Neuronal stem cell (in vitro differentiated cells): ENCODE measurements at regions not wholly inside any gene's neighbourhood (a gene's known extent, or its start where the extent isn't known, plus 50 kb on each side); places are given as distances from the start of the nearest gene placed in this dataset.

Experiments used
- DNase-seq: peaks from one replicate; pipeline ENCODE4 v3.0.0-alpha.2; 2013; ENCODE audit warnings: low spot score
- H2AFZ ChIP-seq: one replicate; pipeline ENCODE4 v1.6.1; 2013; ENCODE audit warnings: mild to moderate bottlenecking, low read length, inconsistent platforms
- H2AK5ac ChIP-seq: 2 replicates; pipeline ENCODE4 v1.6.1; 2013; ENCODE audit warnings: low read depth, mild to moderate bottlenecking, inconsistent platforms, low read length, moderate library complexity, mixed read lengths
- H2BK120ac ChIP-seq: 2 replicates; pipeline ENCODE4 v1.6.1; 2013; ENCODE audit warnings: low read depth, mild to moderate bottlenecking, inconsistent platforms, low read length, moderate library complexity, mixed read lengths
- H2BK12ac ChIP-seq: one replicate; pipeline ENCODE4 v1.6.1; 2013; ENCODE audit warnings: low read length, inconsistent platforms
- H2BK15ac ChIP-seq: 2 replicates; pipeline ENCODE4 v1.6.1; 2013; ENCODE audit warnings: mild to moderate bottlenecking, low read length, inconsistent platforms, mixed read lengths
- H2BK5ac ChIP-seq: one replicate; pipeline ENCODE4 v1.6.1; 2013; ENCODE audit warnings: inconsistent platforms, mild to moderate bottlenecking, low read length, moderate library complexity
- H3K14ac ChIP-seq: one replicate; pipeline ENCODE4 v1.6.1; 2013; ENCODE audit warnings: low read length, inconsistent platforms
- H3K18ac ChIP-seq: 2 replicates; pipeline ENCODE4 v1.6.1; 2013; ENCODE audit warnings: low read length, inconsistent platforms
- H3K23ac ChIP-seq: 2 replicates; pipeline ENCODE4 v1.6.1; 2013; ENCODE audit warnings: low read depth, mild to moderate bottlenecking, mixed read lengths, low read length, inconsistent platforms; ENCODE audit not compliant: poor library complexity
- H3K27ac ChIP-seq: replicated peaks from 3 replicates; pipeline ENCODE4 v1.5.1; 2013; ENCODE audit warnings: low read length, inconsistent platforms
- H3K27me3 ChIP-seq, 3 experiments: 2 replicates each; pipeline ENCODE4 v1.6.1; 2013; ENCODE audit warnings: low read length in 3 of 3, mild to moderate bottlenecking in 2 of 3, inconsistent platforms in 1 of 3, low read depth in 1 of 3, mixed read lengths in 1 of 3, moderate library complexity in 1 of 3; ENCODE audit not compliant: control insufficient read depth in 3 of 3, insufficient read depth in 3 of 3
- H3K36me3 ChIP-seq, 2 donors: replicated peaks in 1 of 2; 2 replicates each; pipeline ENCODE4 v1.6.1; 2013; ENCODE audit warnings: low read length in 2 of 2; ENCODE audit not compliant: control insufficient read depth in 2 of 2, insufficient read depth in 2 of 2
- H3K4ac ChIP-seq: 2 replicates; pipeline ENCODE4 v1.6.1; 2013; ENCODE audit warnings: inconsistent platforms, mild to moderate bottlenecking, low read length, moderate library complexity
- H3K4me1 ChIP-seq, 2 donors: 1 replicate in 1 of 2; 2 replicates in 1 of 2; pipeline ENCODE4 v1.6.1; 2013; ENCODE audit warnings: low read length in 2 of 2, low read depth in 1 of 2; ENCODE audit not compliant: control insufficient read depth in 2 of 2, insufficient read depth in 1 of 2
- H3K4me2 ChIP-seq: one replicate; pipeline ENCODE4 v1.6.1; 2013; ENCODE audit warnings: mild to moderate bottlenecking, low read length, inconsistent platforms; ENCODE audit not compliant: insufficient read depth, poor library complexity, severe bottlenecking
- H3K4me3 ChIP-seq, 2 donors: 2 replicates each; pipeline ENCODE4 v1.5.1; 2013; ENCODE audit warnings: low read length in 2 of 2, mild to moderate bottlenecking in 2 of 2, inconsistent platforms in 1 of 2, moderate library complexity in 1 of 2
- H3K79me1 ChIP-seq: one replicate; pipeline ENCODE4 v1.6.1; 2013; ENCODE audit warnings: low read depth, mild to moderate bottlenecking, inconsistent platforms, low read length, moderate library complexity
- H3K9ac ChIP-seq: one replicate; pipeline ENCODE4 v1.6.1; 2013; ENCODE audit warnings: mild to moderate bottlenecking, low read depth, low read length, inconsistent platforms; ENCODE audit not compliant: poor library complexity
- H3K9me3 ChIP-seq, 2 donors: replicated peaks in 1 of 2; 2 replicates each; pipeline versions ENCODE3 to v1.6.1; 2013; ENCODE audit warnings: low read length in 2 of 2, mild to moderate bottlenecking in 2 of 2, inconsistent platforms in 1 of 2, low read depth in 1 of 2, mixed read lengths in 1 of 2, moderate library complexity in 1 of 2; ENCODE audit not compliant: control insufficient read depth in 2 of 2, insufficient read depth in 1 of 2
- H4K8ac ChIP-seq: one replicate; pipeline ENCODE4 v1.6.1; 2013; ENCODE audit warnings: low read depth, mild to moderate bottlenecking, inconsistent platforms, low read length, moderate library complexity
- H4K91ac ChIP-seq: one replicate; pipeline ENCODE4 v1.6.1; 2013; ENCODE audit warnings: low read length, low read depth, mild to moderate bottlenecking, inconsistent platforms; ENCODE audit not compliant: poor library complexity
- WGBS, 2 donors: extraction: QIAGEN DNeasy Blood & Tissue Kit; methylation state at CpG; one replicate each; pipeline ENCODE4 v1.1.7; 2013; ENCODE audit warnings: missing lambda C conversion rate in 2 of 2, mixed read lengths in 1 of 2; ENCODE audit not compliant: insufficient read length in 2 of 2, insufficient replicate concordance in 1 of 2; ENCODE audit errors: extremely low coverage in 2 of 2; 5-methylcytosine and 5-hydroxymethylcytosine counted together

DNA sequence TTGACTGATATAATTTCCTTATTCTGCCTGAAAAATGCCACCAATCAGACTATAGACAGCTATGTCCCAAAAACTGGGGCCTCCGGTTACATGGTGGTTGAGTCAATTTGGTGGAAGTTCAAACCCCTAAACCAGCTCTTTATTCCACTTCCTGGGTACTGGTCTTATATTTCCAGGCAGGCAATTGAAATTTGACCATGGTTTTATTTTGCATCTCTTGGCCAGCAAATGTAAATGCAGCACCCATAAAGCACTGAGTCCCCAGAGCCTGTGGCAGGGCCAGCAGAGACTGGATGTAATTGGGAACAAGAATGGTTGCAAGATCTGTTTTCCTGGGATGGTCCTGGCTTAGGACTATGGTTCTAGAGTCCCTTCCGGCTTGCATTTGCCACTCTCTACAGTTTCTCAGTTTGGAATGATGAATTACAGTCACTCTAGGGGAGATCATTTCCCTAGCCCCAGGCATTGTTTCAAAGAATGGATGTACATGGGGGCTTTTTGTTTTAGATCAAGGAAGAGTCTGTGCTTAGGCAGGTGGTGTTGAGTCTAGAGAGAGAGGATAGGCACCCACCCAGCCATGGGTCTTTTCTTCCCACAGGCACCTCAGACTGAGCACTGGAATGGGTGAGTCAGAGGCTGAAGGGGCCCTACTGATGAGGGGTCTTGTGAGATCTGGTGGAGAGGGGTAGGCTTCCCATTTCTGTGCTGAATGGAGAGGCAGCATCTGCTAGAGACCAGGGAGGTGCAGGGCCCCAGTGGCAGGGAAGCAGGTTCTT, 108.4 kb upstream of the CDC42EP3 start:
- Histone ChIP-seq H2AK5ac (no peak overlapping the region), H3K27ac (no peak overlapping the region)

DNA sequence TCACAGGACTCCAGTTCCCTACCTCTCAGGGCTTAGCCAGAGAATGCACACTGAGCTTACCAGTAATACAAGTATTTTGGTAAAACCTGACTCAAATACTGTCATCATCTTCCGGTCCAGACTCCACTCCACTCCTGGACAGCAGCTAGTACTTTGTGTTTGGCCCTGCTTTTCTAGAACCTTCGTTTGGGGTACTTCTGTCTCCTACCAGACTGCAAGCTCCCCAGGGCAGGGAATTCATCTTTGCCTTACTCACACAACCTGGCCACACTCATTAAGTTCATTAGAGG, 108.9 kb upstream of the CDC42EP3 start:
- H3K9me3 ChIP-seq: no peaks in the 10 kb centered on the region
- H3K27ac ChIP-seq: no peak overlapping the region
- no peaks in the 10 kb centered on the region for H3K79me1 ChIP-seq
- no peaks in the 10 kb centered on the region for H3K36me3 ChIP-seq
- H3K18ac ChIP-seq: no peak overlapping the region
- H2AFZ ChIP-seq: no peak overlapping the region
- H4K91ac ChIP-seq: no peak overlapping the region
- WGBS, 2 donors: no CpG with 5 or more reads among the region's 2 CpGs
- H3K9ac ChIP-seq: no peak overlapping the region
- no peaks in the 10 kb centered on the region for H3K27me3 ChIP-seq
- no peak overlapping the region for H3K4me2 ChIP-seq
- H4K8ac ChIP-seq: no peak overlapping the region
- no peak overlapping the region for H3K4me3 ChIP-seq
- H2BK5ac ChIP-seq: no peak overlapping the region
- DNase-seq: no peak
- no peak overlapping the region for H2BK12ac ChIP-seq
- H3K14ac ChIP-seq: no peak overlapping the region
- H2BK15ac ChIP-seq: no peak overlapping the region
- H3K4ac ChIP-seq: no peak overlapping the region
- no peak overlapping the region for H2AK5ac ChIP-seq
- no peak overlapping the region for H3K23ac ChIP-seq
- no peaks in the 10 kb centered on the region for H3K4me1 ChIP-seq
- H2BK120ac ChIP-seq: no peak overlapping the region

More for the DNA sequence above, 108.4 kb upstream of the CDC42EP3 start:
- Histone ChIP-seq H3K4me2 (no peak overlapping the region), H3K14ac (no peak overlapping the region), H3K79me1 (no peaks in the 10 kb centered on the region), H3K4ac (no peak overlapping the region), H2BK5ac (no peak overlapping the region), H3K4me1 (no peaks in the 10 kb centered on the region), H3K9me3 (no peaks in the 10 kb centered on the region), H3K9ac (no peak overlapping the region), H4K91ac (no peak overlapping the region), H2BK12ac (no peak overlapping the region), H2BK15ac (no peak overlapping the region), H2BK120ac (no peak overlapping the region), H3K23ac (no peak overlapping the region), H4K8ac (no peak overlapping the region), H2AFZ (no peak overlapping the region), H3K27me3 (no peaks in the 10 kb centered on the region), H3K18ac (no peak overlapping the region), H3K36me3 (no peaks in the 10 kb centered on the region), H3K4me3 (no peak overlapping the region)
- DNase-seq: no peak
- no CpG with 5 or more reads among the region's 2 CpGs for WGBS, 2 donors

DNA sequence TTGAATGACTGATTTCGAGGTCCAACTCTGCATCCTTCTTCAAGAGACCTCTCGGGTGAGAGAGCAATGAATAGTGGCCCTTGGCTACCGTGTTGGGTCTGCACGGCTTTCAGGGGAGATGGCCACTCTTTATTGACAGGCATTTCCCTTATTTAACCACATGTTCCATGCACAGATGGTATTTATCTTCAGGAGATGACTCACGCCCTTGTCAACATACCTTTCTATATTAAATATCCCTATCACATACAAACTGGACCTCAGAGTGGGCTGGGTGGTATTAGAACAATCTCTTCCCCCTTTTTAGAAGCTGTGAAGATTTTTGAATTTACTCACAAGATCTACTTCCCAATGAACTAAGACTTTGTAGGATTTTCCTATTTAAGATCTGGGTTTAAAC, 109.6 kb upstream of the CDC42EP3 start:
- H3K9ac ChIP-seq: no peak overlapping the region
- no peaks in the 10 kb centered on the region for H3K27me3 ChIP-seq
- no peak for DNase-seq
- H3K27ac ChIP-seq: no peak overlapping the region
- no peak overlapping the region for H3K4ac ChIP-seq
- no peak overlapping the region for H4K8ac ChIP-seq
- no peak overlapping the region for H3K4me2 ChIP-seq
- H4K91ac ChIP-seq: no peak overlapping the region
- no peak overlapping the region for H2BK5ac ChIP-seq
- no peak overlapping the region for H3K4me3 ChIP-seq
- H3K14ac ChIP-seq: no peak overlapping the region
- no peaks in the 10 kb centered on the region for H3K4me1 ChIP-seq
- H2BK120ac ChIP-seq: no peak overlapping the region
- H3K23ac ChIP-seq: no peak overlapping the region
- no CpG with 5 or more reads among the region's 5 CpGs for WGBS, 2 donors
- no peaks in the 10 kb centered on the region for H3K36me3 ChIP-seq
- no peak overlapping the region for H2BK15ac ChIP-seq
- H3K79me1 ChIP-seq: no peaks in the 10 kb centered on the region
- no peak overlapping the region for H3K18ac ChIP-seq
- no peak overlapping the region for H2AFZ ChIP-seq
- H3K9me3 ChIP-seq: no peaks in the 10 kb centered on the region
- no peak overlapping the region for H2AK5ac ChIP-seq
- no peak overlapping the region for H2BK12ac ChIP-seq

DNA sequence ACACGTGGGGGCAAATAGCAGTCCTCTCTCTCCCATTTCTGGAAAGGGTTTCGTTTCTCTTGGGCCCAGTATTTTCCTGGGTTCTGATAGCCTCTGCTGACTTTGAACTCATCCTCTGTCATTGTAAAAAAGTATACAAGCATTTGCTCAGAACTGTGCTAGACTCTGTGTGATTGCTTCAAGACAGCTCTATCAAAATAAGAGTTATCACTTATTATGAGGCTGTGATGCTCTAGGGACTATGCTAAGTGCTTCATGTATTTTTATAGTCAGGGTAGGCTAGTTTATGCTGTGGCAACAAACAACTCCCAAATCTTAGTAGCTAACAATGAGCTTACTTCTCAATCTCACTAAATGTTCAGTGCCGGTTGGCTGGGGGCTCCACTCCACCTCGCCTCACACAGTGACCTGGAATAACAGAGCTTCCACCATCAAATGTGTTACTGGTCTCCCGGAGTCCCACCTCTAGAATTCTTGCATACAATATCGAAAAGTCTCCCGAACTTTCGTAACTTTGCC, 110.8 kb upstream of the CDC42EP3 start:
- H3K9ac ChIP-seq: no peak overlapping the region
- no peak overlapping the region for H2BK15ac ChIP-seq
- no peak overlapping the region for H2BK5ac ChIP-seq
- no peak overlapping the region for H2BK120ac ChIP-seq
- no peaks in the 10 kb centered on the region for H3K9me3 ChIP-seq
- no peak overlapping the region for H3K27ac ChIP-seq
- no peak overlapping the region for H2BK12ac ChIP-seq
- no peak overlapping the region for H4K8ac ChIP-seq
- WGBS, 2 donors: no CpG with 5 or more reads among the region's 8 CpGs
- H2AK5ac ChIP-seq: no peak overlapping the region
- no peak overlapping the region for H2AFZ ChIP-seq
- no peak overlapping the region for H4K91ac ChIP-seq
- no peaks in the 10 kb centered on the region for H3K36me3 ChIP-seq
- no peak overlapping the region for H3K14ac ChIP-seq
- no peaks in the 10 kb centered on the region for H3K27me3 ChIP-seq
- no peak overlapping the region for H3K18ac ChIP-seq
- H3K4me2 ChIP-seq: no peak overlapping the region
- no peaks in the 10 kb centered on the region for H3K79me1 ChIP-seq
- H3K4me1 ChIP-seq: no peaks in the 10 kb centered on the region
- no peak overlapping the region for H3K4ac ChIP-seq
- no peak overlapping the region for H3K23ac ChIP-seq
- H3K4me3 ChIP-seq: no peak overlapping the region
- no peak for DNase-seq
